ENCODE measurements at regions not wholly inside any gene's neighbourhood (a gene's known extent, or its start where the extent isn't known, plus 50 kb on each side); places are given as distances from the start of the nearest gene placed in this dataset.

- DNase-seq = no peak
- no peak for ATAC-seq
- intact Hi-C loops (cut with DNase I) = no loop called here
Observed at GRCh38 chr2:133906396-133906795, 338.1 kb upstream of the NCKAP5 start.

GRCh38 chr2:133906926-133907325 lies 338.7 kb upstream of the NCKAP5 start:
- ATAC-seq (no peak), DNase-seq (no peak)
- intact Hi-C loops (cut with DNase I) = no loop called here
- Histone ChIP-seq H3K9me3 (no peaks in the 10 kb centered on the region), H3K27ac (no peak overlapping the region), H3K36me3 (replicated peaks in 1 of 2; ENCODE audit: insufficient read depth in 1 of 2, low read depth in 2 of 2) (no peaks in the 10 kb centered on the region), H3K4me1 (no peaks in the 10 kb centered on the region), H3K4me3 (no peak overlapping the region), H3K27me3 (no peaks in the 10 kb centered on the region)
- no peak for TF ChIP-seq CTCF (IDR thresholded peaks at IDR 0.05)
- no peak for TF ChIP-seq POLR2A (IDR thresholded peaks at IDR 0.05)

More at GRCh38 chr2:133906396-133906795, 338.1 kb upstream of the NCKAP5 start:
- Histone ChIP-seq H3K27me3 (no peaks in the 10 kb centered on the region), H3K4me1 (no peaks in the 10 kb centered on the region), H3K9me3 (no peaks in the 10 kb centered on the region), H3K4me3 (no peak overlapping the region), H3K27ac (no peak overlapping the region), H3K36me3 (replicated peaks in 1 of 2; ENCODE audit: insufficient read depth in 1 of 2, low read depth in 2 of 2) (no peaks in the 10 kb centered on the region)
- TF ChIP-seq POLR2A (IDR thresholded peaks at IDR 0.05) (no peak), CTCF (IDR thresholded peaks at IDR 0.05) (no peak)

- intact Hi-C loops (cut with DNase I) = no loop called here
- Histone ChIP-seq H3K4me1 (no peaks in the 10 kb centered on the region), H3K27ac (no peak overlapping the region), H3K4me3 (no peak overlapping the region), H3K9me3 (no peaks in the 10 kb centered on the region), H3K27me3 (no peaks in the 10 kb centered on the region), H3K36me3 (replicated peaks in 1 of 2; ENCODE audit: insufficient read depth in 1 of 2, low read depth in 2 of 2) (no peaks in the 10 kb centered on the region)
- DNase-seq (no peak), ATAC-seq (no peak)
- TF ChIP-seq POLR2A (IDR thresholded peaks at IDR 0.05) (no peak), CTCF (IDR thresholded peaks at IDR 0.05) (no peak)
Observed at GRCh38 chr2:133908171-133908570, 339.9 kb upstream of the NCKAP5 start.

- H3K4me1 ChIP-seq = no peaks in the 10 kb centered on the region
- ATAC-seq (no peak), DNase-seq (no peak)
- intact Hi-C loops (cut with DNase I) = no loop called here
- H3K27me3 ChIP-seq = no peaks in the 10 kb centered on the region
- no peaks in the 10 kb centered on the region for H3K36me3 ChIP-seq (replicated peaks in 1 of 2; ENCODE audit: insufficient read depth in 1 of 2, low read depth in 2 of 2)
- 84 to 100% methylated on average over 1 of the region's 1 CpG for WGBS, 2 donors
- H3K9me3 ChIP-seq = peaks cover 0 to 8% (median 0%) of the 10 kb centered on the region in 3 donors
- TF ChIP-seq POLR2A (IDR thresholded peaks at IDR 0.05) = no peak
- H3K27ac ChIP-seq = no peak overlapping the region
- no peak overlapping the region for H3K4me3 ChIP-seq
Observed at GRCh38 chr2:133918141-133918540, 335.7 kb upstream of the MGAT5 start.

GRCh38 chr2:133919285-133919684 lies 334.6 kb upstream of the MGAT5 start:
- Histone ChIP-seq H3K9me3 (peaks cover 0 to 8% (median 0%) of the 10 kb centered on the region in 3 donors), H3K27me3 (no peaks in the 10 kb centered on the region), H3K4me1 (no peaks in the 10 kb centered on the region), H3K27ac (no peak overlapping the region), H3K4me3 (no peak overlapping the region), H3K36me3 (replicated peaks in 1 of 2; ENCODE audit: insufficient read depth in 1 of 2, low read depth in 2 of 2) (no peaks in the 10 kb centered on the region)
- WGBS, 2 donors = 38 to 50% methylated on average over 3 of the region's 3 CpGs
- DNase-seq (no peak), ATAC-seq (no peak)
- no peak for TF ChIP-seq POLR2A (IDR thresholded peaks at IDR 0.05)
- TF ChIP-seq CTCF (IDR thresholded peaks at IDR 0.05) = no peak
- intact Hi-C loops (cut with DNase I) = no loop called here
